GM23338 (cell line): ENCODE measurements at regions not wholly inside any gene's neighbourhood (a gene's known extent, or its start where the extent isn't known, plus 50 kb on each side); places are given as distances from the start of the nearest gene placed in this dataset.

Experiments
- ATAC-seq: fragments of 200-7000 bp; cut with Tn5 transposase; 3 replicates; pipeline ENCODE4 v1.9.1; 2020
- DNase-seq: peaks from one replicate; pipeline ENCODE4 v3.0.0-alpha.2; 2015; ENCODE audit warnings: low spot score
- H2AFZ ChIP-seq: fragments of 200-600 bp; sonication (generic); 2 replicates; pipeline ENCODE4 v1.8.0; 2016; ENCODE audit warnings: antibody characterized with exemption, mild to moderate bottlenecking, moderate library complexity
- H3F3A ChIP-seq: fragments of 200-600 bp; sonication (generic); replicated peaks from 2 replicates; pipeline ENCODE4 v1.8.0; 2017; ENCODE audit warnings: antibody characterized with exemption, mixed run types, low read depth
- H3K27ac ChIP-seq: fragments of 200-600 bp; sonication (generic); 2 replicates; pipeline ENCODE4 v1.6.1; 2016; ENCODE audit warnings: low read depth
- H3K27me3 ChIP-seq: fragments of 200-600 bp; sonication (generic); 2 replicates; pipeline ENCODE4 v1.8.0; 2016; ENCODE audit warnings: mild to moderate bottlenecking, mixed run types, moderate library complexity; ENCODE audit not compliant: insufficient read depth
- H3K36me3 ChIP-seq: fragments of 200-600 bp; sonication (generic); 2 replicates; pipeline ENCODE4 v1.8.0; 2016; ENCODE audit warnings: mild to moderate bottlenecking; ENCODE audit not compliant: insufficient read depth
- H3K4me1 ChIP-seq: fragments of 200-600 bp; sonication (generic); 2 replicates; pipeline ENCODE4 v1.8.0; 2016; ENCODE audit warnings: mild to moderate bottlenecking, moderate library complexity; ENCODE audit not compliant: insufficient read depth
- H3K4me2 ChIP-seq: fragments of 200-600 bp; sonication (generic); 2 replicates; pipeline ENCODE4 v1.7.1; 2017; ENCODE audit warnings: mixed run types
- H3K4me3 ChIP-seq: fragments of 200-600 bp; sonication (generic); 2 replicates; pipeline ENCODE4 v1.6.1; 2016; ENCODE audit warnings: mixed run types
- H3K79me2 ChIP-seq: fragments of 200-600 bp; sonication (generic); replicated peaks from 2 replicates; pipeline ENCODE4 v1.8.0; 2017; ENCODE audit warnings: mild to moderate bottlenecking; ENCODE audit not compliant: insufficient read depth
- H3K9me2 ChIP-seq: fragments of 200-600 bp; sonication (generic); 2 replicates; pipeline ENCODE4 v1.8.0; 2017; ENCODE audit not compliant: insufficient read depth
- H4K20me1 ChIP-seq: fragments of 200-600 bp; sonication (generic); replicated peaks from 2 replicates; pipeline ENCODE4 v1.8.0; 2017; ENCODE audit warnings: mild to moderate bottlenecking; ENCODE audit not compliant: insufficient read depth
- H3K27ac Mint-ChIP-seq: 2 replicates; pipeline ENCODE4 v1.8.0; 2020; ENCODE audit warnings: inconsistent platforms, mild to moderate bottlenecking, moderate library complexity, mixed read lengths
- H3K27me3 Mint-ChIP-seq: 3 replicates; pipeline ENCODE4 v1.8.0; 2022; ENCODE audit warnings: low read depth, mild to moderate bottlenecking, moderate library complexity, mixed read lengths, inconsistent platforms; ENCODE audit not compliant: insufficient read depth, poor library complexity
- H3K36me3 Mint-ChIP-seq: 3 replicates; pipeline ENCODE4 v1.8.0; 2021; ENCODE audit warnings: low read depth, mild to moderate bottlenecking, inconsistent platforms, moderate library complexity, mixed read lengths
- H3K4me1 Mint-ChIP-seq: 3 replicates; pipeline ENCODE4 v1.8.0; 2020; ENCODE audit warnings: mild to moderate bottlenecking, inconsistent platforms, mixed read lengths
- H3K4me3 Mint-ChIP-seq: 3 replicates; pipeline ENCODE4 v1.8.0; 2021; ENCODE audit warnings: moderate library complexity, mild to moderate bottlenecking, inconsistent platforms, mixed read lengths
- H3K9me3 Mint-ChIP-seq: 3 replicates; pipeline ENCODE4 v1.8.0; 2020; ENCODE audit warnings: moderate library complexity, mild to moderate bottlenecking, inconsistent platforms, mixed read lengths
- CREB1 ChIP-seq: fragments of 250-450 bp; sonication (Bioruptor Pico); IDR thresholded peaks from 2 replicates; pipeline ENCODE4 v1.5.0; 2020; ENCODE audit warnings: low read depth, mild to moderate bottlenecking, moderate library complexity
- ETS1 ChIP-seq: IDR thresholded peaks from 2 replicates; pipeline ENCODE4 v1.6.1; 2016; ENCODE audit warnings: antibody characterized with exemption
- EZH2 ChIP-seq: fragments of 200-600 bp; sonication (generic); IDR thresholded peaks from one replicate; pipeline ENCODE4 v1.8.0; 2017; ENCODE audit warnings: antibody characterized with exemption, mild to moderate bottlenecking, low read depth; ENCODE audit not compliant: unreplicated experiment
- EZH2phosphoT487 ChIP-seq: fragments of 200-600 bp; sonication (generic); IDR thresholded peaks from one replicate; pipeline ENCODE4 v1.8.1; 2018; ENCODE audit warnings: antibody characterized with exemption; ENCODE audit not compliant: unreplicated experiment
- JUNB ChIP-seq: IDR thresholded peaks from one replicate; pipeline ENCODE4 v1.6.1; 2016; ENCODE audit warnings: antibody characterized with exemption; ENCODE audit not compliant: unreplicated experiment
- NANOG ChIP-seq: IDR thresholded peaks from 2 replicates; pipeline ENCODE4 v1.6.1; 2016; ENCODE audit warnings: antibody characterized with exemption, borderline replicate concordance
- POLR2AphosphoS5 ChIP-seq: IDR thresholded peaks from 2 replicates; pipeline ENCODE4 v1.6.1; 2016; ENCODE audit warnings: antibody characterized with exemption, low read depth
- STAT1 ChIP-seq: IDR thresholded peaks from one replicate; pipeline ENCODE4 v1.6.1; 2016; ENCODE audit warnings: antibody characterized with exemption; ENCODE audit not compliant: unreplicated experiment
- ZNF114 ChIP-seq: fragments of 250-450 bp; sonication (Bioruptor Pico); IDR thresholded peaks from 2 replicates; pipeline ENCODE4 v1.5.0; 2020; ENCODE audit warnings: mild to moderate bottlenecking, moderate library complexity
- ZNF331 ChIP-seq: fragments of 250-450 bp; sonication (Bioruptor Pico); IDR thresholded peaks from 2 replicates; pipeline ENCODE4 v1.5.0; 2020; ENCODE audit warnings: low read depth, mild to moderate bottlenecking, moderate library complexity
- ZNF462 ChIP-seq: fragments of 250-450 bp; sonication (Bioruptor Pico); IDR thresholded peaks from 2 replicates; pipeline ENCODE4 v1.5.0; 2020; ENCODE audit warnings: mild to moderate bottlenecking, moderate library complexity
- TF ChIP-seq, protein P1 (sequence below): IDR thresholded peaks from one replicate; pipeline ENCODE4 v1.6.1; 2018; ENCODE audit warnings: antibody characterized with exemption; ENCODE audit not compliant: unreplicated experiment
- TF ChIP-seq, protein P2 (sequence below), 2 experiments: fragments of 200-600 bp in 1 of 2; sonication (generic) in 1 of 2; conservative IDR thresholded peaks; 2 replicates each; pipeline versions ENCODE4 v1.5.1 to v1.6.1; 2016 to 2017; ENCODE audit warnings: antibody characterized with exemption in 2 of 2, low read depth in 2 of 2, mild to moderate bottlenecking in 2 of 2, moderate library complexity in 1 of 2

DNA sequence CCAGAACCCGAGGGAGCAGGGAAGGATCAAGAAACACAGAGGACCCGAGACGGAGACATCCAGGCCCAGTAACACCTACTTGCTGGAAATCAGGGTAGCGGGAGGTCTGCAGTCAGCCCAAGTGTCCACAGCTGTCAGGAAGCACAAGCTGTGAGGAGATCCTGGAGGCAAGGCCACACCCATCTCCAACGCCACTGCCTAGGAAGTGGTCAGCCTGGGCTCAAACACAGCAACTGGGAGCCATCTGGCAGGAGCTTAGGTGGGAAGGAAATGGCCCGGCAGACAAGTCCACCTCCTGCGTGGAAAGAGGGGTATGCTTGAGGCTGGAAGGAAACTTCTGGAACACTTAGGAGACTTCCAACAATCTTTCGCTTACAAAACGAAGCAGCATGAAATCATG is 407.1 kb downstream of the VPS13C start:
- H3K4me1 ChIP-seq = peaks cover 8% of the 10 kb centered on the region
- peaks cover 4% of the 10 kb centered on the region for H3K27me3 Mint-ChIP-seq
- H3K27me3 ChIP-seq = no peaks in the 10 kb centered on the region
- H3K79me2 ChIP-seq = no peaks in the 10 kb centered on the region
- peaks cover 22% of the 10 kb centered on the region for H3K4me1 Mint-ChIP-seq
- no peaks in the 10 kb centered on the region for H3K36me3 ChIP-seq
- H3K4me3 ChIP-seq = no peak overlapping the region
- no peak overlapping the region for H3K27ac Mint-ChIP-seq
- ATAC-seq = peak; percentile 28; the same call in 1 of the 3 replicates
- H3F3A ChIP-seq = no peaks in the 10 kb centered on the region
- TF ChIP-seq ZNF331 (no peak), EZH2 (no peak), ZNF114 (CRISPR knock-in tag) (no peak), ZNF462 (CRISPR knock-in tag) (no peak), EZH2phosphoT487 (no peak), NANOG (no peak), STAT1 (no peak), JUNB (no peak), CREB1 (CRISPR knock-in tag) (no peak), POLR2AphosphoS5 (no peak), ETS1 (no peak)
- TF ChIP-seq, protein P1, sequence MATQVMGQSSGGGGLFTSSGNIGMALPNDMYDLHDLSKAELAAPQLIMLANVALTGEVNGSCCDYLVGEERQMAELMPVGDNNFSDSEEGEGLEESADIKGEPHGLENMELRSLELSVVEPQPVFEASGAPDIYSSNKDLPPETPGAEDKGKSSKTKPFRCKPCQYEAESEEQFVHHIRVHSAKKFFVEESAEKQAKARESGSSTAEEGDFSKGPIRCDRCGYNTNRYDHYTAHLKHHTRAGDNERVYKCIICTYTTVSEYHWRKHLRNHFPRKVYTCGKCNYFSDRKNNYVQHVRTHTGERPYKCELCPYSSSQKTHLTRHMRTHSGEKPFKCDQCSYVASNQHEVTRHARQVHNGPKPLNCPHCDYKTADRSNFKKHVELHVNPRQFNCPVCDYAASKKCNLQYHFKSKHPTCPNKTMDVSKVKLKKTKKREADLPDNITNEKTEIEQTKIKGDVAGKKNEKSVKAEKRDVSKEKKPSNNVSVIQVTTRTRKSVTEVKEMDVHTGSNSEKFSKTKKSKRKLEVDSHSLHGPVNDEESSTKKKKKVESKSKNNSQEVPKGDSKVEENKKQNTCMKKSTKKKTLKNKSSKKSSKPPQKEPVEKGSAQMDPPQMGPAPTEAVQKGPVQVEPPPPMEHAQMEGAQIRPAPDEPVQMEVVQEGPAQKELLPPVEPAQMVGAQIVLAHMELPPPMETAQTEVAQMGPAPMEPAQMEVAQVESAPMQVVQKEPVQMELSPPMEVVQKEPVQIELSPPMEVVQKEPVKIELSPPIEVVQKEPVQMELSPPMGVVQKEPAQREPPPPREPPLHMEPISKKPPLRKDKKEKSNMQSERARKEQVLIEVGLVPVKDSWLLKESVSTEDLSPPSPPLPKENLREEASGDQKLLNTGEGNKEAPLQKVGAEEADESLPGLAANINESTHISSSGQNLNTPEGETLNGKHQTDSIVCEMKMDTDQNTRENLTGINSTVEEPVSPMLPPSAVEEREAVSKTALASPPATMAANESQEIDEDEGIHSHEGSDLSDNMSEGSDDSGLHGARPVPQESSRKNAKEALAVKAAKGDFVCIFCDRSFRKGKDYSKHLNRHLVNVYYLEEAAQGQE = no peak
- TF ChIP-seq, protein P2, sequence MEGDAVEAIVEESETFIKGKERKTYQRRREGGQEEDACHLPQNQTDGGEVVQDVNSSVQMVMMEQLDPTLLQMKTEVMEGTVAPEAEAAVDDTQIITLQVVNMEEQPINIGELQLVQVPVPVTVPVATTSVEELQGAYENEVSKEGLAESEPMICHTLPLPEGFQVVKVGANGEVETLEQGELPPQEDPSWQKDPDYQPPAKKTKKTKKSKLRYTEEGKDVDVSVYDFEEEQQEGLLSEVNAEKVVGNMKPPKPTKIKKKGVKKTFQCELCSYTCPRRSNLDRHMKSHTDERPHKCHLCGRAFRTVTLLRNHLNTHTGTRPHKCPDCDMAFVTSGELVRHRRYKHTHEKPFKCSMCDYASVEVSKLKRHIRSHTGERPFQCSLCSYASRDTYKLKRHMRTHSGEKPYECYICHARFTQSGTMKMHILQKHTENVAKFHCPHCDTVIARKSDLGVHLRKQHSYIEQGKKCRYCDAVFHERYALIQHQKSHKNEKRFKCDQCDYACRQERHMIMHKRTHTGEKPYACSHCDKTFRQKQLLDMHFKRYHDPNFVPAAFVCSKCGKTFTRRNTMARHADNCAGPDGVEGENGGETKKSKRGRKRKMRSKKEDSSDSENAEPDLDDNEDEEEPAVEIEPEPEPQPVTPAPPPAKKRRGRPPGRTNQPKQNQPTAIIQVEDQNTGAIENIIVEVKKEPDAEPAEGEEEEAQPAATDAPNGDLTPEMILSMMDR (conservative IDR thresholded peaks at IDR 0.05; ENCODE audit: low read depth in 2 of 2) = no peak
- no peak overlapping the region for H3K4me3 Mint-ChIP-seq
- no peaks in the 10 kb centered on the region; the same call in 2 of the 3 replicates for H3K9me3 Mint-ChIP-seq
- H3K4me2 ChIP-seq = no peak overlapping the region
- DNase-seq = peak; percentile 18
- no peaks in the 10 kb centered on the region for H4K20me1 ChIP-seq
- H3K36me3 Mint-ChIP-seq = no peaks in the 10 kb centered on the region
- 0 out of 2 replicates have a peak, but pooled peaks cover 4% of the 10 kb centered on the region for H3K9me2 ChIP-seq
- 0 out of 2 replicates have a peak overlapping the region, but pooled peaks have one; percentile 56 for H2AFZ ChIP-seq
- H3K27ac ChIP-seq = no peak overlapping the region
